AG04450 (cell line): ENCODE measurements at regions not wholly inside any gene's neighbourhood (a gene's known extent, or its start where the extent isn't known, plus 50 kb on each side); places are given as distances from the start of the nearest gene placed in this dataset.

Source experiments
- CTCF ChIA-PET: fragments of 300-600, 350-600 bp; formaldehyde crosslinking; extraction: SDS; loops from one replicate; lab custom pipeline; 2022; ENCODE audit warnings: antibody characterized with exemption, inconsistent platforms; lab: Charles Lee
- POLR2A ChIA-PET: fragments of 350-600 bp; formaldehyde crosslinking; extraction: SDS; loops from one replicate; lab custom pipeline; 2021; ENCODE audit warnings: antibody characterized with exemption, inconsistent platforms; lab: Yijun Ruan, JAX
- DNase-seq: peaks from one replicate; pipeline ENCODE4 v3.0.0-alpha.2; 2011; ENCODE audit warnings: low read depth, low spot score
- H3K27ac ChIP-seq: one replicate; pipeline ENCODE4 v1.5.1; 2012; ENCODE audit warnings: low read depth, low read length, control low read depth
- H3K27me3 ChIP-seq: one replicate; pipeline ENCODE4 v1.6.0; 2012; ENCODE audit warnings: low read length; ENCODE audit not compliant: control insufficient read depth, insufficient read depth
- H3K4me3 ChIP-seq: 2 replicates; pipeline ENCODE4 v1.5.1; 2011; ENCODE audit warnings: mild to moderate bottlenecking, low read depth, low read length, control low read depth
- H3K9me3 ChIP-seq: 2 replicates; pipeline ENCODE4 v1.5.1; 2012; ENCODE audit warnings: low read length; ENCODE audit not compliant: control insufficient read depth, insufficient read depth
- TF ChIP-seq, protein P1 (sequence below): IDR thresholded peaks from 2 replicates; pipeline ENCODE4 v1.5.1; 2011; ENCODE audit warnings: low read depth, low read length, control low read depth, inconsistent platforms

DNA sequence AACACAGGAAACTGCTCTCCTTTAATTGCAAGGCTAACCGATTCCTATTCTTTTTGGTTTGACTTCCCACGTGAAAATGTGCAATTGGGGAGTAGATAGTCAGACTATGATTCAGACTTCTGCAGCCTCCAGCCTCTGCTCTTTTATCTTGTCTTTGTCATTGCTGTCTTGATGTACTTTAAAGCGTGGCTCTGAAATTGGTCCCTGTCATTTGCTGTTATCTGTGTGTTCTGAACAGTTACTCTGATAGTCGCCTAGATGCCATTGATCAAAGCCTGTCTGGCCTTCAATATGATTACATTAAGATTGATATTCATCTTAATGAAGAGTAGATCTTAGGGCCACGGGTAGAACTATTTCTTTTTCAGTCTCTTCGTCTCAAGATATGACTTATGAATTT lies 799.2 kb downstream of the REEP3 start:
- H3K9me3 ChIP-seq: no peaks in the 10 kb centered on the region
- TF ChIP-seq, protein P1, sequence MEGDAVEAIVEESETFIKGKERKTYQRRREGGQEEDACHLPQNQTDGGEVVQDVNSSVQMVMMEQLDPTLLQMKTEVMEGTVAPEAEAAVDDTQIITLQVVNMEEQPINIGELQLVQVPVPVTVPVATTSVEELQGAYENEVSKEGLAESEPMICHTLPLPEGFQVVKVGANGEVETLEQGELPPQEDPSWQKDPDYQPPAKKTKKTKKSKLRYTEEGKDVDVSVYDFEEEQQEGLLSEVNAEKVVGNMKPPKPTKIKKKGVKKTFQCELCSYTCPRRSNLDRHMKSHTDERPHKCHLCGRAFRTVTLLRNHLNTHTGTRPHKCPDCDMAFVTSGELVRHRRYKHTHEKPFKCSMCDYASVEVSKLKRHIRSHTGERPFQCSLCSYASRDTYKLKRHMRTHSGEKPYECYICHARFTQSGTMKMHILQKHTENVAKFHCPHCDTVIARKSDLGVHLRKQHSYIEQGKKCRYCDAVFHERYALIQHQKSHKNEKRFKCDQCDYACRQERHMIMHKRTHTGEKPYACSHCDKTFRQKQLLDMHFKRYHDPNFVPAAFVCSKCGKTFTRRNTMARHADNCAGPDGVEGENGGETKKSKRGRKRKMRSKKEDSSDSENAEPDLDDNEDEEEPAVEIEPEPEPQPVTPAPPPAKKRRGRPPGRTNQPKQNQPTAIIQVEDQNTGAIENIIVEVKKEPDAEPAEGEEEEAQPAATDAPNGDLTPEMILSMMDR: no peak

DNA sequence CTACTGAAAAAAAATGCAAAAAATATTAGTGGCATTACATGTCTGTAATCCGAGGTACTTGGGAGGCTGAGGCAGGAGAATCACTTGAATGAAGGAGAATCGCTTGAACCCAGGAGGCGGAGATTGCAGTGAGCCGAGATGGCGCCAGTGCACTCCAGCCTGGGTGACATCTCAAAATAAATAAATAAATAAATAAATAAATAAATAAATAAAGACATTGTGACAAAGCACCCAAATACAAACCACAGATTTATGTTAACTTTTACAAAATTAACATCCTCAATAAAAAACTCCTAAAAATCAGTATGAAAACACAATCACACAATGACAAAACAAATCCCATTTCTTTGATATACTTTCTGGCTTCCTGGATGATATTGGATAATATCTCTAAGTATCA lies 808.3 kb downstream of the REEP3 start:
- H3K4me3 ChIP-seq: no peak overlapping the region
- TF ChIP-seq, protein P1: no peak
- DNase-seq: no peak
- H3K9me3 ChIP-seq: no peaks in the 10 kb centered on the region
- H3K27me3 ChIP-seq: no peaks in the 10 kb centered on the region
- POLR2A ChIA-PET: no interaction called here
- no peak overlapping the region for H3K27ac ChIP-seq
- CTCF ChIA-PET: no interaction called here

More for the DNA sequence above, 799.2 kb downstream of the REEP3 start:
- Histone ChIP-seq H3K27ac (no peak overlapping the region), H3K27me3 (no peaks in the 10 kb centered on the region), H3K4me3 (no peak overlapping the region)
- ChIA-PET POLR2A (no interaction called here), CTCF (no interaction called here)
- DNase-seq: no peak

DNA sequence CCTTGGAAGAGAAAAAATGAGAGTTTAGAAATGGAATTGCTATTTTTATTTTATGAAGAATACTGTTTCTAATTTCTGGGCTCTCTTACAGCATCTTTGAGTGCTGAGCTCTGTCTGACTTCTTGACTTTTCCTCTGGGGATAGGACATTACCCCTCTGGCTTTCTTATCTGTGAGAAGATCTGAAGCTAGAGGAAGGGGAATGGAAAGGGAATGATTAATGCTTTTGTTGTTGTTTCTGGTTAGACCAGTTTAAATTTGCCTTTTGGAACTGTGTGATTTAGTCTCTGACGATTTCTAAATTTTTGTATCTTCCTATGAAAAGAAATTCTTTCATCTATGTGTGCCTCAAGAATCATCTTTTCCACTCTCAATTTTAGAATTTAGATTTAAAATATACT lies 811.4 kb downstream of the REEP3 start:
- CTCF ChIA-PET: no interaction called here
- Histone ChIP-seq H3K9me3 (no peaks in the 10 kb centered on the region), H3K27ac (no peak overlapping the region), H3K27me3 (no peaks in the 10 kb centered on the region), H3K4me3 (no peak overlapping the region)
- TF ChIP-seq, protein P1: no peak
- no peak for DNase-seq
- POLR2A ChIA-PET: no interaction called here

DNA sequence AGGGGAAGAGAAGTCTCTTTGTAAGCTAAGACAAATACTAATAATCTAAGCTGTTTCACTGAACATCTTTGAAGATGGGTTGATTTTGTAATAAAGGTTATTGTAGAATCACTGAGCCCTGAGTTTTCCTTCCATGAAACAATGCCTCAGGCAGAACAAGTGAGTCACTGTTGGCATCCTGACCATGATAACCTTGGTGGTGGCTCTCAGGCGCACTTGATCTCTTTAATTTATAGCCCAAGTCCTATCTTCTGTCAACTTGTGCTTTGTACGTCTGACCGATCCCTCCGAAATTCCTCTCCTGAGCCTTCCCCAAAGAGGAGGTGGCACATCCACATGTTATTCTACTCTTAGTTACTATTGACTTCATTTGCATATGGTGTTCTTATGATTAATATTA lies 812.9 kb downstream of the REEP3 start:
- POLR2A ChIA-PET: no interaction called here
- DNase-seq: no peak
- CTCF ChIA-PET: no interaction called here
- TF ChIP-seq, protein P1: no peak
- Histone ChIP-seq H3K9me3 (no peaks in the 10 kb centered on the region), H3K27me3 (no peaks in the 10 kb centered on the region), H3K4me3 (no peak overlapping the region), H3K27ac (no peak overlapping the region)

DNA sequence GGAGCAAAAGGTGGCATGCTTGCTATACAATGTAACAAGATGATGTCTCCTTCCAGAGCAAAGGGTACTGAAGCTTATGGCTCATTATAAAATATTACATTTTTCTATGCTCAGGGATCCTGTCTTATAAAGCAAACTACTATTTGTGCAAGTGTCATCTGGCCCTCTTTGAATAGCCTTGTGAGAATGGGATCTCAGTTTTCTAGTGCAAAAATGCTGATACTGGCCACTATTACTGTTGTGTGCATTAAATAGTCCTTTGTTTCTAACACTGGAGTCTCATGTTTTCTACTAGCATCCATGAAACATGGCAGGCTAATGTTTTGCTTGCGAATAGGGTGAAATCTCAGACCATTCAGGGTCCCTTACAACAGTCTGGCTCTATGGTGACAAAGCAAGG lies 823.0 kb downstream of the REEP3 start:
- no peak for DNase-seq
- ChIA-PET CTCF (interaction anchor here (0.6 kb wide), 1 partner anchor 202 kb away, joined by 3 read pairs; no protein-coding TSS in a partner anchor), POLR2A (no interaction called here)
- TF ChIP-seq, protein P1: no peak
- no peaks in the 10 kb centered on the region for H3K9me3 ChIP-seq
- H3K27ac ChIP-seq: no peak overlapping the region
- no peaks in the 10 kb centered on the region for H3K27me3 ChIP-seq
- no peak overlapping the region for H3K4me3 ChIP-seq
